Small intestine (tissue), 7 donors: ENCODE measurements at regions not wholly inside any gene's neighbourhood (a gene's known extent, or its start where the extent isn't known, plus 50 kb on each side); places are given as distances from the start of the nearest gene placed in this dataset.

Source experiments
- DNase-seq, 2 donors: peaks; one replicate each; pipeline versions ENCODE4 v3.0.0 to v3.0.0-alpha.2; 2013
- FAIRE-seq: peaks from 2 replicates; lab custom pipeline; 2012; peaks lifted over from hg19 to GRCh38; lab: Jason Lieb, UNC
- H3K27ac ChIP-seq, 3 donors: one replicate each; pipeline ENCODE4 v1.5.1; 2013; ENCODE audit warnings: low read length in 2 of 3, mild to moderate bottlenecking in 2 of 3, control low read depth in 1 of 3, inconsistent platforms in 1 of 3, low read depth in 1 of 3, moderate library complexity in 1 of 3
- H3K27me3 ChIP-seq, 3 donors: one replicate each; pipeline ENCODE4 v1.6.1; 2013; ENCODE audit warnings: low read length in 3 of 3, inconsistent platforms in 1 of 3; ENCODE audit not compliant: control insufficient read depth in 3 of 3, insufficient read depth in 3 of 3
- H3K36me3 ChIP-seq, 3 donors: one replicate each; pipeline ENCODE4 v1.6.1; 2013; ENCODE audit warnings: low read length in 3 of 3, inconsistent platforms in 1 of 3, low read depth in 1 of 3, mild to moderate bottlenecking in 1 of 3, moderate library complexity in 1 of 3; ENCODE audit not compliant: control insufficient read depth in 3 of 3, insufficient read depth in 2 of 3
- H3K4me1 ChIP-seq, 3 donors: one replicate each; pipeline ENCODE4 v1.6.1; 2013; ENCODE audit warnings: low read length in 2 of 3, inconsistent platforms in 1 of 3, low read depth in 1 of 3, mild to moderate bottlenecking in 1 of 3, moderate library complexity in 1 of 3; ENCODE audit not compliant: control insufficient read depth in 3 of 3, insufficient read depth in 2 of 3
- H3K4me3 ChIP-seq, 3 donors: one replicate each; pipeline ENCODE4 v1.5.1; 2013; ENCODE audit warnings: low read length in 3 of 3, control low read depth in 1 of 3, inconsistent platforms in 1 of 3, low read depth in 1 of 3, mild to moderate bottlenecking in 1 of 3, moderate library complexity in 1 of 3
- H3K9me3 ChIP-seq, 2 donors: one replicate each; pipeline ENCODE4 v1.6.1; 2013; ENCODE audit warnings: low read depth in 1 of 2, low read length in 1 of 2; ENCODE audit not compliant: control insufficient read depth in 2 of 2, insufficient read depth in 1 of 2
- WGBS, 3 donors: extraction: QIAGEN DNeasy Blood & Tissue Kit; methylation state at CpG; one replicate each; pipeline ENCODE4 v1.1.7; 2013; 5-methylcytosine and 5-hydroxymethylcytosine counted together
- donor health status: healthy with polysubstance abuse.
- donor health status: control.
- donor health status: control.
- donor health status: Bipolar disorder and iron deficiency.
- donor health status: healthy.

GRCh38 chr11:47915783-47916182, 64.6 kb upstream of the PTPRJ start:
- peak overlapping the region in 2 of 3 donors; percentile 10 to 32 for H3K27ac ChIP-seq
- no peak for FAIRE-seq
- no peaks in the 10 kb centered on the region for H3K27me3 ChIP-seq
- H3K4me1 ChIP-seq, result peaks cover 2 to 21% (median 4%) of the 10 kb centered on the region in 3 donors
- no peaks in the 10 kb centered on the region for H3K9me3 ChIP-seq
- H3K4me3 ChIP-seq, result no peak overlapping the region
- no peaks in the 10 kb centered on the region for H3K36me3 ChIP-seq
- no peak for DNase-seq

GRCh38 chr11:47915374-47915773, 65.0 kb upstream of the PTPRJ start:
- no peaks in the 10 kb centered on the region for H3K9me3 ChIP-seq
- H3K36me3 ChIP-seq, result no peaks in the 10 kb centered on the region
- peaks cover 2 to 21% (median 4%) of the 10 kb centered on the region in 3 donors for H3K4me1 ChIP-seq
- H3K27me3 ChIP-seq, result no peaks in the 10 kb centered on the region
- DNase-seq, result peak; percentile 57 to 86
- peak overlapping the region in 1 of 3 donors; percentile 26 for H3K27ac ChIP-seq
- no peak for FAIRE-seq
- WGBS, 3 donors, result 18 to 48% (median 25%) methylated on average over 9 of the region's 9 CpGs
- no peak overlapping the region for H3K4me3 ChIP-seq

- Histone ChIP-seq H3K36me3 (no peaks in the 10 kb centered on the region), H3K4me1 (peaks cover 2 to 21% (median 4%) of the 10 kb centered on the region in 3 donors), H3K9me3 (no peaks in the 10 kb centered on the region), H3K27me3 (no peaks in the 10 kb centered on the region), H3K4me3 (no peak overlapping the region), H3K27ac (no peak overlapping the region)
- WGBS, 3 donors, result 66 to 77% (median 69%) methylated on average over 7 of the region's 7 CpGs
- DNase-seq, result no peak
- FAIRE-seq, result no peak
These were observed 65.6 kb upstream of the PTPRJ start for GRCh38 chr11:47914743-47915142.

- peaks cover 2 to 22% (median 4%) of the 10 kb centered on the region in 3 donors for H3K4me1 ChIP-seq
- H3K4me3 ChIP-seq, result no peak overlapping the region
- whole genome bisulfite sequencing, 3 donors, result 92 to 97% (median 96%) methylated on average over 8 of the region's 8 CpGs
- DNase-seq (no peak), FAIRE-seq (no peak)
- no peak overlapping the region for H3K27ac ChIP-seq
- no peaks in the 10 kb centered on the region for H3K36me3 ChIP-seq
- H3K27me3 ChIP-seq, result no peaks in the 10 kb centered on the region
- no peaks in the 10 kb centered on the region for H3K9me3 ChIP-seq
These were observed 65.5 kb upstream of the NUP160 start for GRCh38 chr11:47913529-47914244.

GRCh38 chr11:47912843-47913437, 64.8 kb upstream of the NUP160 start:
- DNase-seq (no peak), FAIRE-seq (no peak)
- Histone ChIP-seq H3K27me3 (no peaks in the 10 kb centered on the region), H3K4me3 (no peak overlapping the region), H3K4me1 (peaks cover 0 to 23% (median 2%) of the 10 kb centered on the region in 3 donors), H3K27ac (no peak overlapping the region), H3K9me3 (no peaks in the 10 kb centered on the region), H3K36me3 (no peaks in the 10 kb centered on the region)
- 70 to 73% (median 71%) methylated on average over 6 of the region's 6 CpGs for WGBS, 3 donors

- WGBS, 3 donors, result 92 to 100% (median 100%) methylated on average over 1 to 3 of the region's 4 CpGs
- Histone ChIP-seq H3K27ac (no peak overlapping the region), H3K9me3 (no peaks in the 10 kb centered on the region), H3K36me3 (no peaks in the 10 kb centered on the region), H3K27me3 (no peaks in the 10 kb centered on the region), H3K4me1 (peaks cover 0 to 23% (median 2%) of the 10 kb centered on the region in 3 donors), H3K4me3 (no peak overlapping the region)
- DNase-seq (no peak), FAIRE-seq (no peak)
These were observed 63.0 kb upstream of the NUP160 start for GRCh38 chr11:47911149-47911548.

- WGBS, 3 donors, result 31 to 50% (median 37%) methylated on average over 5 of the region's 5 CpGs
- H3K27me3 ChIP-seq, result no peaks in the 10 kb centered on the region
- peaks cover 0 to 14% (median 0%) of the 10 kb centered on the region in 3 donors for H3K4me1 ChIP-seq
- no peak for FAIRE-seq
- H3K4me3 ChIP-seq, result no peak overlapping the region
- H3K9me3 ChIP-seq, result no peaks in the 10 kb centered on the region
- no peaks in the 10 kb centered on the region for H3K36me3 ChIP-seq
- peak overlapping the region in 1 of 3 donors; percentile 78 for H3K27ac ChIP-seq
- peak in 1 of 2 donors; percentile 60 for DNase-seq
These were observed 60.0 kb upstream of the NUP160 start for GRCh38 chr11:47908198-47908597.

- no peak for FAIRE-seq
- peak overlapping the region in 1 of 3 donors; percentile 78 for H3K27ac ChIP-seq
These were observed 59.3 kb upstream of the NUP160 start for GRCh38 chr11:47907499-47907898.

More at GRCh38 chr11:47907499-47907898, 59.3 kb upstream of the NUP160 start:
- Histone ChIP-seq H3K4me1 (peaks cover 0 to 14% (median 0%) of the 10 kb centered on the region in 3 donors), H3K4me3 (no peak overlapping the region), H3K9me3 (no peaks in the 10 kb centered on the region), H3K36me3 (no peaks in the 10 kb centered on the region), H3K27me3 (no peaks in the 10 kb centered on the region)
- 85 to 92% (median 89%) methylated on average over 5 of the region's 5 CpGs for WGBS, 3 donors
- no peak for DNase-seq
